ENCODE measurements at regions not wholly inside any gene's neighbourhood (a gene's known extent, or its start where the extent isn't known, plus 50 kb on each side); places are given as distances from the start of the nearest gene placed in this dataset.
"Not testable (repeated sequence)": the region's sequence is repeated elsewhere in the genome, so short reads cannot be mapped to it uniquely, and the experiment has no call there.

- no peaks in the 10 kb centered on the region for H3K36me3 Mint-ChIP-seq
- H3K9me3 Mint-ChIP-seq, result no peaks in the 10 kb centered on the region
- no peak for DNase-seq (ENCODE audit: low spot score in 2 of 2)
- H3K27ac Mint-ChIP-seq, result no peak overlapping the region
- no peak for ATAC-seq
Observed at GRCh38 chrX:41025926-41026701, 59.1 kb upstream of the USP9X start.

- no peak for DNase-seq (ENCODE audit: low spot score in 2 of 2)
- H3K27ac Mint-ChIP-seq, result no peak overlapping the region
Observed at GRCh38 chrX:41026702-41027078, 58.6 kb upstream of the USP9X start.

GRCh38 chrX:41029332-41029731, 55.9 kb upstream of the USP9X start:
- no peaks in the 10 kb centered on the region for H3K9me3 Mint-ChIP-seq
- H3K36me3 Mint-ChIP-seq, result no peaks in the 10 kb centered on the region
- DNase-seq (ENCODE audit: low spot score in 2 of 2) (no peak), ATAC-seq (no peak)
- no peak overlapping the region for H3K27ac Mint-ChIP-seq

More at GRCh38 chrX:41026702-41027078, 58.6 kb upstream of the USP9X start:
- no peak for ATAC-seq
- no peaks in the 10 kb centered on the region for H3K9me3 Mint-ChIP-seq
- H3K36me3 Mint-ChIP-seq, result no peaks in the 10 kb centered on the region

GRCh38 chrX:41031256-41031967, 53.8 kb upstream of the USP9X start:
- no peak overlapping the region for H3K27ac Mint-ChIP-seq
- H3K9me3 Mint-ChIP-seq, result no peaks in the 10 kb centered on the region
- no peaks in the 10 kb centered on the region for H3K36me3 Mint-ChIP-seq
- DNase-seq (ENCODE audit: low spot score in 2 of 2), result no peak
- no peak for ATAC-seq

- DNase-seq (ENCODE audit: low spot score in 2 of 2) (no peak), ATAC-seq (peak in 1 of 2 donors; percentile 47)
- H3K36me3 Mint-ChIP-seq, result no peaks in the 10 kb centered on the region
- H3K9me3 Mint-ChIP-seq, result no peaks in the 10 kb centered on the region
- no peak overlapping the region for H3K27ac Mint-ChIP-seq
Observed at GRCh38 chrX:41033299-41033698, 51.9 kb upstream of the USP9X start.

- not testable (repeated sequence) for ATAC-seq; H3K9me3 Mint-ChIP-seq; H3K27ac Mint-ChIP-seq; H3K36me3 Mint-ChIP-seq; DNase-seq (ENCODE audit: low spot score in 2 of 2)
Observed at GRCh38 chrX:41034902-41035301, 50.3 kb upstream of the USP9X start.
